ENCODE measurements at regions not wholly inside any gene's neighbourhood (a gene's known extent, or its start where the extent isn't known, plus 50 kb on each side); places are given as distances from the start of the nearest gene placed in this dataset.

- Histone ChIP-seq H3K4me2 (ENCODE audit: low read length) (no peak overlapping the region), H3K9me2 (ENCODE audit: insufficient read depth, low read length) (no peaks in the 10 kb centered on the region), H3K27ac (ENCODE audit: low read depth, low read length, poor library complexity, severe bottlenecking) (no peak overlapping the region), H3K79me2 (ENCODE audit: insufficient read depth, low read depth, low read length) (no peaks in the 10 kb centered on the region), H3K9me3 (ENCODE audit: low read length) (no peaks in the 10 kb centered on the region), H4K20me1 (ENCODE audit: insufficient read depth, low read length) (no peaks in the 10 kb centered on the region), H3K4me3 (ENCODE audit: low read depth, low read length, poor library complexity, severe bottlenecking) (no peak overlapping the region), H3K36me3 (ENCODE audit: insufficient read depth, low read length) (no peaks in the 10 kb centered on the region), H2AFZ (ENCODE audit: low read length) (no peak overlapping the region), H3K4me1 (ENCODE audit: insufficient read depth, low read length, poor library complexity, severe bottlenecking) (no peaks in the 10 kb centered on the region)
- ChIA-PET CTCF (ENCODE audit: unreplicated experiment) (no interaction called here), POLR2A (no interaction called here)
- no TSS peak for BruUV-seq (replicated peaks)
- DNase-seq (ENCODE audit: low spot score) = no peak
- TF ChIP-seq EZH2phosphoT487 (IDR thresholded peaks at IDR 0.05; ENCODE audit: borderline replicate concordance, low read depth, low read length) (no peak), CTCF (conservative IDR thresholded peaks at IDR 0.05; ENCODE audit: low read length) (no peak)
- intact Hi-C loops (cut with micrococcal nuclease; ENCODE audit: unreplicated experiment) = no loop called here
These were observed 437.8 kb upstream of the PROX1 start for GRCh38 chr1:213549982-213550381.

- intact Hi-C loops (cut with micrococcal nuclease; ENCODE audit: unreplicated experiment) = no loop called here
- Histone ChIP-seq H3K79me2 (ENCODE audit: insufficient read depth, low read depth, low read length) (no peaks in the 10 kb centered on the region), H3K9me3 (ENCODE audit: low read length) (no peaks in the 10 kb centered on the region), H4K20me1 (ENCODE audit: insufficient read depth, low read length) (no peaks in the 10 kb centered on the region), H3K27ac (ENCODE audit: low read depth, low read length, poor library complexity, severe bottlenecking) (no peak overlapping the region), H3K36me3 (ENCODE audit: insufficient read depth, low read length) (no peaks in the 10 kb centered on the region), H3K4me3 (ENCODE audit: low read depth, low read length, poor library complexity, severe bottlenecking) (no peak overlapping the region), H3K9me2 (ENCODE audit: insufficient read depth, low read length) (no peaks in the 10 kb centered on the region), H2AFZ (ENCODE audit: low read length) (no peak overlapping the region), H3K4me2 (ENCODE audit: low read length) (no peak overlapping the region), H3K4me1 (ENCODE audit: insufficient read depth, low read length, poor library complexity, severe bottlenecking) (no peaks in the 10 kb centered on the region)
- ChIA-PET CTCF (ENCODE audit: unreplicated experiment) (no interaction called here), POLR2A (no interaction called here)
- BruUV-seq (replicated peaks) = no TSS peak
- TF ChIP-seq CTCF (conservative IDR thresholded peaks at IDR 0.05; ENCODE audit: low read length) (no peak), EZH2phosphoT487 (IDR thresholded peaks at IDR 0.05; ENCODE audit: borderline replicate concordance, low read depth, low read length) (no peak)
- DNase-seq (ENCODE audit: low spot score) = no peak
These were observed 437.0 kb upstream of the PROX1 start for GRCh38 chr1:213550804-213551203.

GRCh38 chr1:213552045-213552444, 435.7 kb upstream of the PROX1 start:
- Histone ChIP-seq H3K36me3 (ENCODE audit: insufficient read depth, low read length) (no peaks in the 10 kb centered on the region), H4K20me1 (ENCODE audit: insufficient read depth, low read length) (no peaks in the 10 kb centered on the region), H3K4me1 (ENCODE audit: insufficient read depth, low read length, poor library complexity, severe bottlenecking) (no peaks in the 10 kb centered on the region), H3K27ac (ENCODE audit: low read depth, low read length, poor library complexity, severe bottlenecking) (no peak overlapping the region), H3K4me2 (ENCODE audit: low read length) (no peak overlapping the region), H3K9me3 (ENCODE audit: low read length) (no peaks in the 10 kb centered on the region), H3K4me3 (ENCODE audit: low read depth, low read length, poor library complexity, severe bottlenecking) (no peak overlapping the region), H2AFZ (ENCODE audit: low read length) (no peak overlapping the region), H3K79me2 (ENCODE audit: insufficient read depth, low read depth, low read length) (no peaks in the 10 kb centered on the region), H3K9me2 (ENCODE audit: insufficient read depth, low read length) (no peaks in the 10 kb centered on the region)
- no peak for TF ChIP-seq CTCF (conservative IDR thresholded peaks at IDR 0.05; ENCODE audit: low read length)
- TF ChIP-seq EZH2phosphoT487 (IDR thresholded peaks at IDR 0.05; ENCODE audit: borderline replicate concordance, low read depth, low read length) = no peak
- POLR2A ChIA-PET = no interaction called here
- DNase-seq (ENCODE audit: low spot score) = no peak
- intact Hi-C loops (cut with micrococcal nuclease; ENCODE audit: unreplicated experiment) = no loop called here
- BruUV-seq (replicated peaks) = no TSS peak
- CTCF ChIA-PET (ENCODE audit: unreplicated experiment) = no interaction called here
